CD14-positive monocyte (primary cell): ENCODE measurements at regions not wholly inside any gene's neighbourhood (a gene's known extent, or its start where the extent isn't known, plus 50 kb on each side); places are given as distances from the start of the nearest gene placed in this dataset.

Source experiments
- DNase-seq, 3 donors: peaks; one replicate each; pipeline ENCODE4 v3.0.0-alpha.2; 2011 to 2022
- H2AFZ ChIP-seq: 2 replicates; pipeline ENCODE4 v1.6.0; 2012; ENCODE audit warnings: mild to moderate bottlenecking, low read depth, low read length, inconsistent platforms; ENCODE audit not compliant: insufficient read depth, poor library complexity, severe bottlenecking
- H3K27ac ChIP-seq, 2 donors: 1 replicate in 1 of 2; 2 replicates in 1 of 2; pipeline ENCODE4 v1.5.1; 2012 to 2013; ENCODE audit warnings: low read length in 2 of 2, control low read depth in 1 of 2, inconsistent platforms in 1 of 2, low read depth in 1 of 2, mild to moderate bottlenecking in 1 of 2
- H3K27me3 ChIP-seq, 2 donors: one replicate each; pipeline versions ENCODE4 v1.6.0 to v1.6.1; 2011 to 2013; ENCODE audit warnings: low read length in 2 of 2; ENCODE audit not compliant: control insufficient read depth in 2 of 2, insufficient read depth in 2 of 2
- H3K36me3 ChIP-seq, 2 donors: replicated peaks in 1 of 2; 1 replicate in 1 of 2; 2 replicates in 1 of 2; pipeline versions ENCODE4 v1.5.1 to v1.6.1; 2012 to 2013; ENCODE audit warnings: low read length in 2 of 2, control low read depth in 1 of 2, inconsistent platforms in 1 of 2, mild to moderate bottlenecking in 1 of 2; ENCODE audit not compliant: insufficient read depth in 2 of 2, control insufficient read depth in 1 of 2
- H3K4me1 ChIP-seq, 2 donors: 1 replicate in 1 of 2; 2 replicates in 1 of 2; pipeline versions ENCODE4 v1.5.1 to v1.6.1; 2012 to 2013; ENCODE audit warnings: low read length in 2 of 2, control low read depth in 1 of 2, inconsistent platforms in 1 of 2, mild to moderate bottlenecking in 1 of 2, moderate library complexity in 1 of 2; ENCODE audit not compliant: insufficient read depth in 2 of 2, control insufficient read depth in 1 of 2
- H3K4me2 ChIP-seq: replicated peaks from 2 replicates; pipeline ENCODE3; 2012; ENCODE audit warnings: low read length, moderate library complexity, mild to moderate bottlenecking; ENCODE audit not compliant: poor library complexity, severe bottlenecking; ENCODE audit errors: extremely low read depth
- H3K4me3 ChIP-seq, 3 experiments: fragments of 200-600 bp in 1 of 3; sonication (generic) in 1 of 3; replicated peaks in 1 of 3; 1 replicate in 2 of 3; 2 replicates in 1 of 3; pipeline ENCODE4 v1.5.1; 2011 to 2013; ENCODE audit warnings: low read length in 3 of 3, mild to moderate bottlenecking in 3 of 3, control low read depth in 2 of 3, low read depth in 2 of 3, inconsistent platforms in 1 of 3, moderate library complexity in 1 of 3
- H3K79me2 ChIP-seq: 2 replicates; pipeline ENCODE4 v1.6.0; 2012; ENCODE audit warnings: mild to moderate bottlenecking, control low read depth, inconsistent platforms, low read length, moderate library complexity; ENCODE audit not compliant: insufficient read depth
- H3K9ac ChIP-seq: 2 replicates; pipeline ENCODE4 v1.6.0; 2017; ENCODE audit warnings: low read length, mild to moderate bottlenecking; ENCODE audit not compliant: insufficient read depth, poor library complexity, severe bottlenecking
- H3K9me3 ChIP-seq, 2 donors: replicated peaks in 1 of 2; 1 replicate in 1 of 2; 2 replicates in 1 of 2; pipeline versions ENCODE4 v1.5.1 to v1.6.1; 2012 to 2013; ENCODE audit warnings: low read length in 2 of 2, control low read depth in 1 of 2; ENCODE audit not compliant: control insufficient read depth in 1 of 2, insufficient read depth in 1 of 2
- H4K20me1 ChIP-seq: 2 replicates; pipeline ENCODE4 v1.6.0; 2012; ENCODE audit warnings: mild to moderate bottlenecking, low read length, control low read depth, moderate library complexity; ENCODE audit not compliant: insufficient read depth
- H3K27ac Mint-ChIP-seq, 7 donors: one replicate each; pipeline ENCODE4 v1.8.0; 2020; ENCODE audit warnings: mild to moderate bottlenecking in 7 of 7, mixed read lengths in 7 of 7, moderate library complexity in 6 of 7, inconsistent platforms in 2 of 7
- H3K27me3 Mint-ChIP-seq, 3 donors: one replicate each; pipeline ENCODE4 v1.8.0; 2021 to 2022; ENCODE audit warnings: low read depth in 3 of 3, mild to moderate bottlenecking in 3 of 3, mixed read lengths in 3 of 3, moderate library complexity in 3 of 3, inconsistent platforms in 1 of 3
- H3K36me3 Mint-ChIP-seq, 2 donors: one replicate each; pipeline ENCODE4 v1.8.0; 2020; ENCODE audit warnings: mixed read lengths in 2 of 2, inconsistent platforms in 1 of 2, mild to moderate bottlenecking in 1 of 2
- H3K4me1 Mint-ChIP-seq: one replicate; pipeline ENCODE4 v1.8.0; 2020; ENCODE audit warnings: mild to moderate bottlenecking, mixed read lengths
- H3K4me3 Mint-ChIP-seq, 2 donors: one replicate each; pipeline ENCODE4 v1.8.0; 2020; ENCODE audit warnings: mild to moderate bottlenecking in 2 of 2, mixed read lengths in 2 of 2, moderate library complexity in 1 of 2
- H3K9me3 Mint-ChIP-seq, 7 donors: one replicate each; pipeline ENCODE4 v1.8.0; 2020 to 2022; ENCODE audit warnings: mixed read lengths in 7 of 7, mild to moderate bottlenecking in 6 of 7, moderate library complexity in 6 of 7, inconsistent platforms in 2 of 7
- WGBS: methylation state at CpG from one replicate; pipeline ENCODE4 v1.1.5; 2013; ENCODE audit warnings: missing lambda C conversion rate; ENCODE audit not compliant: insufficient coverage; 5-methylcytosine and 5-hydroxymethylcytosine counted together
- intact Hi-C, 2 donors: fragments of 100-400 bp; cut with micrococcal nuclease; formaldehyde crosslinking; loops; one replicate each; pipeline versions ENCODE4 v1.15.0 to v1.15.1; 2023
- TF ChIP-seq, protein P1 (sequence below): fragments of 200-600 bp; IDR thresholded peaks from one replicate; pipeline ENCODE4 v1.8.0; 2022; ENCODE audit warnings: antibody characterized with exemption, mild to moderate bottlenecking

DNA sequence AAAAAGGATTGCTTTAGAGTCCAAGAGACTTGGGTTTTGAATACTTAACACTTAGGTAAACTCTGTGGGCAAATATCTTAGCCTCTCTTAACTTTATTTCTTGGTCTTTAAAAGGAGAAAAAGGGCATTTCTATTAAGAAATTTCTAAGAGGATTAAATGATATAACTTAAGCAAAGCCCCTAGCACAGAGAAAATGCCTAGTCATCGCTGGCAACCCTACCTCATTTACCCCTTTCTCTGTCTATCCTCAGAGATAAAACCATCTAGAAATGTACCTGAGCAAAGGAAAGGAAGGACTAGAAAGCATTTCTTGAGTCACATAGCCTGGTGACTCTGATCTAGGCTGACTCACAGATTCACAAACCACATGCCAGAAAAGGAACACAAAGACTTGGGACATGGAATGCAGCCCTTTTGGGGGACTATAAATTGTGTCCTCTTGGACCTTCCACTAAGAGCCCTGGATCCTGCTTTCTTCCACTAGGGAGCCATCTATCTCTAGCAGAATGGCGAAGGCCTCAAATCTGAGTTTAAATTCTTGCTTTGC is 120.6 kb downstream of the FOXD1 start:
- Histone ChIP-seq H3K9me3 (peaks cover 5 to 22% of the 10 kb centered on the region in 2 donors), H3K27ac (no peak overlapping the region), H3K9ac (no peak overlapping the region), H2AFZ (no peak overlapping the region), H3K36me3 (no peaks in the 10 kb centered on the region), H3K27me3 (peaks cover 10 to 12% of the 10 kb centered on the region in 2 donors), H3K79me2 (no peaks in the 10 kb centered on the region), H4K20me1 (no peaks in the 10 kb centered on the region), H3K4me1 (peaks cover 11 to 15% of the 10 kb centered on the region in 2 donors), H3K4me3 (no peak overlapping the region), H3K4me2 (no peak overlapping the region)
- peaks cover 16% of the 10 kb centered on the region for H3K4me1 Mint-ChIP-seq
- TF ChIP-seq, protein P1, sequence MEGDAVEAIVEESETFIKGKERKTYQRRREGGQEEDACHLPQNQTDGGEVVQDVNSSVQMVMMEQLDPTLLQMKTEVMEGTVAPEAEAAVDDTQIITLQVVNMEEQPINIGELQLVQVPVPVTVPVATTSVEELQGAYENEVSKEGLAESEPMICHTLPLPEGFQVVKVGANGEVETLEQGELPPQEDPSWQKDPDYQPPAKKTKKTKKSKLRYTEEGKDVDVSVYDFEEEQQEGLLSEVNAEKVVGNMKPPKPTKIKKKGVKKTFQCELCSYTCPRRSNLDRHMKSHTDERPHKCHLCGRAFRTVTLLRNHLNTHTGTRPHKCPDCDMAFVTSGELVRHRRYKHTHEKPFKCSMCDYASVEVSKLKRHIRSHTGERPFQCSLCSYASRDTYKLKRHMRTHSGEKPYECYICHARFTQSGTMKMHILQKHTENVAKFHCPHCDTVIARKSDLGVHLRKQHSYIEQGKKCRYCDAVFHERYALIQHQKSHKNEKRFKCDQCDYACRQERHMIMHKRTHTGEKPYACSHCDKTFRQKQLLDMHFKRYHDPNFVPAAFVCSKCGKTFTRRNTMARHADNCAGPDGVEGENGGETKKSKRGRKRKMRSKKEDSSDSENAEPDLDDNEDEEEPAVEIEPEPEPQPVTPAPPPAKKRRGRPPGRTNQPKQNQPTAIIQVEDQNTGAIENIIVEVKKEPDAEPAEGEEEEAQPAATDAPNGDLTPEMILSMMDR, result no peak
- no peak overlapping the region for H3K4me3 Mint-ChIP-seq
- no peaks in the 10 kb centered on the region for H3K36me3 Mint-ChIP-seq
- intact Hi-C loops, result no loop called here
- H3K9me3 Mint-ChIP-seq, result peaks cover 18 to 28% (median 22%) of the 10 kb centered on the region in 7 donors
- DNase-seq, result no peak
- no peak overlapping the region for H3K27ac Mint-ChIP-seq
- peaks cover 16 to 33% (median 29%) of the 10 kb centered on the region in 3 donors for H3K27me3 Mint-ChIP-seq
- no CpG with 5 or more reads among the region's 2 CpGs for WGBS

- peaks cover 2 to 5% of the 10 kb centered on the region in 2 donors for H3K9me3 ChIP-seq
- H3K27me3 Mint-ChIP-seq, result peaks cover 22 to 38% (median 35%) of the 10 kb centered on the region in 3 donors
- TF ChIP-seq, protein P1, result no peak
Observed at GRCh38 chr5:73325546-73325945, 123.0 kb downstream of the FOXD1 start.

More at GRCh38 chr5:73325546-73325945, 123.0 kb downstream of the FOXD1 start:
- DNase-seq, result no peak
- Mint-ChIP-seq H3K4me3 (no peak overlapping the region), H3K9me3 (peaks cover 7 to 18% (median 10%) of the 10 kb centered on the region in 7 donors), H3K27ac (no peak overlapping the region), H3K4me1 (peaks cover 16% of the 10 kb centered on the region), H3K36me3 (no peaks in the 10 kb centered on the region)
- H2AFZ ChIP-seq, result no peak overlapping the region
- H3K4me1 ChIP-seq, result peaks cover 11 to 15% of the 10 kb centered on the region in 2 donors
- no peak overlapping the region for H3K4me3 ChIP-seq
- intact Hi-C loops, result no loop called here
- peaks cover 8 to 17% of the 10 kb centered on the region in 2 donors for H3K27me3 ChIP-seq
- no peak overlapping the region for H3K27ac ChIP-seq
- no peaks in the 10 kb centered on the region for H3K79me2 ChIP-seq
- H3K36me3 ChIP-seq, result no peaks in the 10 kb centered on the region
- H3K4me2 ChIP-seq, result no peak overlapping the region
- no peaks in the 10 kb centered on the region for H4K20me1 ChIP-seq
- no CpG with 5 or more reads among the region's 3 CpGs for WGBS
- H3K9ac ChIP-seq, result no peak overlapping the region
